NCI-H1436 treated with DMSO at 0.1 percent for 48 hours (cell line): ENCODE measurements at regions not wholly inside any gene's neighbourhood (a gene's known extent, or its start where the extent isn't known, plus 50 kb on each side); places are given as distances from the start of the nearest gene placed in this dataset.
"Not testable (repeated sequence)": the region's sequence is repeated elsewhere in the genome, so short reads cannot be mapped to it uniquely, and the experiment has no call there.

ENCODE experiments used
- DNase-seq: peaks from one replicate; lab custom pipeline; 2025; lab: John Stamatoyannopoulos, UW

- no peak for DNase-seq
Observed at GRCh38 chr9:111276431-111277128, 53.4 kb downstream of the OR2K2 start.

GRCh38 chr9:111274737-111275136 lies 55.3 kb downstream of the OR2K2 start:
- no peak for DNase-seq

- no peak for DNase-seq
Observed at GRCh38 chr9:111272581-111272980, 57.4 kb downstream of the OR2K2 start.

GRCh38 chr9:111271481-111272080 lies 58.4 kb downstream of the OR2K2 start:
- DNase-seq: no peak

GRCh38 chr9:111271047-111271446 lies 59.0 kb downstream of the OR2K2 start:
- no peak for DNase-seq

GRCh38 chr9:111266024-111266423 lies 64.0 kb downstream of the OR2K2 start:
- DNase-seq: not testable (repeated sequence)

- DNase-seq: no peak
Observed at GRCh38 chr9:111263116-111263515, 66.9 kb downstream of the OR2K2 start.

- DNase-seq: no peak
Observed at GRCh38 chr9:111258875-111259271, 71.2 kb downstream of the OR2K2 start.

- no peak for DNase-seq
Observed at GRCh38 chr9:111258209-111258874, 71.7 kb downstream of the OR2K2 start.

- no peak for DNase-seq
Observed at GRCh38 chr9:111253742-111254437, 76.1 kb downstream of the OR2K2 start.

GRCh38 chr9:111250875-111251842 lies 78.9 kb downstream of the OR2K2 start:
- DNase-seq: no peak

- DNase-seq: no peak
Observed at GRCh38 chr9:111237447-111237846, 92.6 kb downstream of the OR2K2 start.

GRCh38 chr9:111236332-111236731 lies 93.7 kb downstream of the OR2K2 start:
- DNase-seq: no peak

GRCh38 chr9:111233963-111234362 lies 96.1 kb downstream of the OR2K2 start:
- DNase-seq: no peak

GRCh38 chr9:111232997-111233790 lies 96.8 kb downstream of the OR2K2 start:
- no peak for DNase-seq

- DNase-seq: no peak
Observed at GRCh38 chr9:111231801-111232580, 98.0 kb downstream of the OR2K2 start.

GRCh38 chr9:111222757-111223156 lies 107.3 kb downstream of the OR2K2 start:
- no peak for DNase-seq

- no peak for DNase-seq
Observed at GRCh38 chr9:111212874-111213273, 117.2 kb downstream of the OR2K2 start.

- no peak for DNase-seq
Observed at GRCh38 chr9:111198936-111199335, 131.1 kb downstream of the OR2K2 start.

GRCh38 chr9:111197256-111197655 lies 132.8 kb downstream of the OR2K2 start:
- DNase-seq: no peak
